T-helper 17 cell (primary cell): ENCODE measurements at regions not wholly inside any gene's neighbourhood (a gene's known extent, or its start where the extent isn't known, plus 50 kb on each side); places are given as distances from the start of the nearest gene placed in this dataset.

ENCODE experiments used
- ATAC-seq: fragments of 150-1000 bp; cut with Tn5 transposase; 2 replicates; pipeline ENCODE4 v1.10.0; 2021; ENCODE audit warnings: mild to moderate bottlenecking, moderate library complexity
- DNase-seq, 3 donors: peaks; one replicate each; pipeline versions ENCODE4 v3.0.0 to v3.0.0-alpha.2; 2020 to 2021
- H3K9me3 ChIP-seq: one replicate; pipeline ENCODE4 v1.7.0; 2013; ENCODE audit warnings: low read length, mild to moderate bottlenecking; ENCODE audit not compliant: control insufficient read depth, poor library complexity, severe bottlenecking
- H3K27ac Mint-ChIP-seq: one replicate; pipeline ENCODE4 v1.8.0; 2022; ENCODE audit warnings: mild to moderate bottlenecking, moderate library complexity, mixed read lengths
- H3K27me3 Mint-ChIP-seq: one replicate; pipeline ENCODE4 v1.8.0; 2022; ENCODE audit warnings: mixed read lengths
- H3K36me3 Mint-ChIP-seq: one replicate; pipeline ENCODE4 v1.8.0; 2022; ENCODE audit warnings: low read depth, mixed read lengths
- H3K4me1 Mint-ChIP-seq: one replicate; pipeline ENCODE4 v1.8.0; 2022; ENCODE audit warnings: mild to moderate bottlenecking, mixed read lengths
- H3K4me3 Mint-ChIP-seq: one replicate; pipeline ENCODE4 v1.8.0; 2022; ENCODE audit warnings: mild to moderate bottlenecking, moderate library complexity, mixed read lengths

GRCh38 chr15:62495670-62496614, 330.9 kb upstream of the C2CD4B start:
- no peaks in the 10 kb centered on the region for H3K9me3 ChIP-seq
- no peak for ATAC-seq
- no peak for DNase-seq
- Mint-ChIP-seq H3K36me3 (no peaks in the 10 kb centered on the region), H3K27me3 (peaks cover 11% of the 10 kb centered on the region), H3K4me3 (no peak overlapping the region), H3K27ac (no peak overlapping the region), H3K4me1 (no peaks in the 10 kb centered on the region)

GRCh38 chr15:62497356-62497755, 332.3 kb upstream of the C2CD4B start:
- H3K36me3 Mint-ChIP-seq, result no peaks in the 10 kb centered on the region
- no peaks in the 10 kb centered on the region for H3K9me3 ChIP-seq
- H3K4me3 Mint-ChIP-seq, result no peak overlapping the region
- ATAC-seq (no peak), DNase-seq (no peak)
- H3K4me1 Mint-ChIP-seq, result no peaks in the 10 kb centered on the region
- H3K27ac Mint-ChIP-seq, result no peak overlapping the region
- peaks cover 13% of the 10 kb centered on the region for H3K27me3 Mint-ChIP-seq

GRCh38 chr15:62498278-62498677, 333.2 kb upstream of the C2CD4B start:
- Mint-ChIP-seq H3K27ac (no peak overlapping the region), H3K4me3 (no peak overlapping the region), H3K27me3 (peaks cover 13% of the 10 kb centered on the region), H3K4me1 (no peaks in the 10 kb centered on the region), H3K36me3 (no peaks in the 10 kb centered on the region)
- no peaks in the 10 kb centered on the region for H3K9me3 ChIP-seq
- DNase-seq, result no peak
- ATAC-seq, result no peak

- H3K4me3 Mint-ChIP-seq, result no peak overlapping the region
- DNase-seq (no peak), ATAC-seq (no peak)
- H3K4me1 Mint-ChIP-seq, result no peaks in the 10 kb centered on the region
- H3K27ac Mint-ChIP-seq, result no peak overlapping the region
- peaks cover 16% of the 10 kb centered on the region for H3K27me3 Mint-ChIP-seq
- no peaks in the 10 kb centered on the region for H3K36me3 Mint-ChIP-seq
- H3K9me3 ChIP-seq, result no peaks in the 10 kb centered on the region
Measured at GRCh38 chr15:62498712-62499111, 333.6 kb upstream of the C2CD4B start.

GRCh38 chr15:62500325-62500724, 335.2 kb upstream of the C2CD4B start:
- Mint-ChIP-seq H3K4me3 (no peak overlapping the region), H3K27me3 (peaks cover 15% of the 10 kb centered on the region), H3K36me3 (no peaks in the 10 kb centered on the region), H3K27ac (no peak overlapping the region), H3K4me1 (no peaks in the 10 kb centered on the region)
- ATAC-seq (no peak), DNase-seq (no peak)
- H3K9me3 ChIP-seq, result no peaks in the 10 kb centered on the region

GRCh38 chr15:62502451-62502850, 337.4 kb upstream of the C2CD4B start:
- Mint-ChIP-seq H3K27me3 (peaks cover 17% of the 10 kb centered on the region), H3K27ac (no peak overlapping the region), H3K36me3 (no peaks in the 10 kb centered on the region), H3K4me1 (no peaks in the 10 kb centered on the region), H3K4me3 (no peak overlapping the region)
- DNase-seq, result no peak
- ATAC-seq, result no peak
- H3K9me3 ChIP-seq, result no peaks in the 10 kb centered on the region

GRCh38 chr15:62503451-62503850, 338.4 kb upstream of the C2CD4B start:
- H3K27ac Mint-ChIP-seq, result no peak overlapping the region
- no peaks in the 10 kb centered on the region for H3K4me1 Mint-ChIP-seq
- no peaks in the 10 kb centered on the region for H3K9me3 ChIP-seq
- no peak overlapping the region for H3K4me3 Mint-ChIP-seq
- no peak for ATAC-seq
- no peak for DNase-seq
- H3K36me3 Mint-ChIP-seq, result no peaks in the 10 kb centered on the region
- peaks cover 17% of the 10 kb centered on the region for H3K27me3 Mint-ChIP-seq

GRCh38 chr15:62505762-62506161, 340.7 kb upstream of the C2CD4B start:
- Mint-ChIP-seq H3K27ac (no peak overlapping the region), H3K4me3 (no peak overlapping the region), H3K4me1 (no peaks in the 10 kb centered on the region), H3K36me3 (no peaks in the 10 kb centered on the region), H3K27me3 (peaks cover 33% of the 10 kb centered on the region)
- ATAC-seq, result no peak
- H3K9me3 ChIP-seq, result no peaks in the 10 kb centered on the region
- no peak for DNase-seq

- no peak overlapping the region for H3K4me3 Mint-ChIP-seq
- no peaks in the 10 kb centered on the region for H3K36me3 Mint-ChIP-seq
- H3K4me1 Mint-ChIP-seq, result no peaks in the 10 kb centered on the region
- peaks cover 39% of the 10 kb centered on the region for H3K27me3 Mint-ChIP-seq
- no peaks in the 10 kb centered on the region for H3K9me3 ChIP-seq
- no peak overlapping the region for H3K27ac Mint-ChIP-seq
- no peak for ATAC-seq
- no peak for DNase-seq
Measured at GRCh38 chr15:62506217-62506805, 341.2 kb upstream of the C2CD4B start.

GRCh38 chr15:62509395-62509958, 344.4 kb upstream of the C2CD4B start:
- Mint-ChIP-seq H3K4me3 (no peak overlapping the region), H3K36me3 (peaks cover 5% of the 10 kb centered on the region), H3K4me1 (no peaks in the 10 kb centered on the region), H3K27me3 (peaks cover 50% of the 10 kb centered on the region), H3K27ac (no peak overlapping the region)
- no peaks in the 10 kb centered on the region for H3K9me3 ChIP-seq
- ATAC-seq (no peak), DNase-seq (no peak)

- Mint-ChIP-seq H3K27ac (no peak overlapping the region), H3K36me3 (peaks cover 5% of the 10 kb centered on the region), H3K27me3 (peaks cover 59% of the 10 kb centered on the region), H3K4me3 (no peak overlapping the region), H3K4me1 (no peaks in the 10 kb centered on the region)
- no peaks in the 10 kb centered on the region for H3K9me3 ChIP-seq
- no peak for DNase-seq
- ATAC-seq, result no peak
Measured at GRCh38 chr15:62510791-62511190, 345.7 kb upstream of the C2CD4B start.

GRCh38 chr15:62512904-62513303, 347.8 kb upstream of the C2CD4B start:
- no peaks in the 10 kb centered on the region for H3K9me3 ChIP-seq
- Mint-ChIP-seq H3K27ac (no peak overlapping the region), H3K36me3 (peaks cover 5% of the 10 kb centered on the region), H3K27me3 (peaks cover 76% of the 10 kb centered on the region), H3K4me1 (no peaks in the 10 kb centered on the region), H3K4me3 (no peak overlapping the region)
- ATAC-seq, result no peak
- DNase-seq, result no peak

- ATAC-seq, result no peak
- DNase-seq, result no peak
- H3K9me3 ChIP-seq, result no peaks in the 10 kb centered on the region
Measured at GRCh38 chr15:62513893-62514292, 348.8 kb upstream of the C2CD4B start.

More at GRCh38 chr15:62513893-62514292, 348.8 kb upstream of the C2CD4B start:
- Mint-ChIP-seq H3K4me1 (no peaks in the 10 kb centered on the region), H3K36me3 (peaks cover 5% of the 10 kb centered on the region), H3K27ac (no peak overlapping the region), H3K27me3 (peaks cover 83% of the 10 kb centered on the region), H3K4me3 (no peak overlapping the region)
